DMS114 treated with DMSO at 0.1 percent for 48 hours (cell line): ENCODE measurements at regions not wholly inside any gene's neighbourhood (a gene's known extent, or its start where the extent isn't known, plus 50 kb on each side); places are given as distances from the start of the nearest gene placed in this dataset.
"Not testable (repeated sequence)": the region's sequence is repeated elsewhere in the genome, so short reads cannot be mapped to it uniquely, and the experiment has no call there.

Experiments
- DNase-seq: peaks from one replicate; lab custom pipeline; 2025; ENCODE audit not compliant: unreplicated experiment; lab: John Stamatoyannopoulos, UW

DNA sequence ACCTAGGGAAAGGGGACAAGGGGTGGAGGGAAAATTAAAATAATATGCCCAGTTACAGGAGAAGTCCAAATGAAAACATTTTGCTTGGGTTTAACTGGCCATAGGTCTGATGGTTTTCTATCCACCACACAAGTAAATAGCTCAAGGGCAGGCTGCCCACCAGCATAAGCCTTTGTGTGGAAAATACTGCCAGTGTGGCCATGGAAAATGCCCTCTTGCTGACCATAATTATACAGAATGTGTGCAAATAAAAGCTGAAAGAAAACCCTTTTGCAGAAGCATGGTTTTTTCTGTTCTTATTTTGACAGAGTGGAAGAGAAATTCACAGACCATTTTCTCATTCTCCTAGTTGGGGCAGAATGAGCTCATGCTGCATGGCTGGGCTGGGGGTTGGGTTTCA lies 111.3 kb upstream of the SIX2 start:
- DNase-seq = no peak

GRCh38 chr2:45119855-45120254 lies 110.6 kb upstream of the SIX2 start:
- DNase-seq = no peak

DNA sequence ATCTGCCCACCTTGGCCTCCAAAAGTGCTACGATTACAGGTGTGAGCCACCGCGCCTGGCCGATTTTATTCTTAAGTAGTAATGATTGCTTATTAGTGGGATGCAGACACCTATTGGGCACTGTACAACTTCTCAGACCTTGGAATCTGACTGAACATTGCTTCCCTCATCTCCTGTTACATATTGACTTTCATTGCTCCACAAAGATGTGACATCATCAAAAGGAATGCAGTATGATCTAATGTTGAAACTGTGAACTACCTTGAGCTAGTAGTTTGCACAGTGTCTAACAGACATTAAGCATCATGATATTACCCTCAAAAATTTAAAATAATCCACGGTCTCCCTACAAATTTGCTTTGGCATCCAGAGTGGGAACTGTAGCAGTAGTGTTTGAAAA lies 109.8 kb upstream of the SIX2 start:
- DNase-seq = no peak

DNA sequence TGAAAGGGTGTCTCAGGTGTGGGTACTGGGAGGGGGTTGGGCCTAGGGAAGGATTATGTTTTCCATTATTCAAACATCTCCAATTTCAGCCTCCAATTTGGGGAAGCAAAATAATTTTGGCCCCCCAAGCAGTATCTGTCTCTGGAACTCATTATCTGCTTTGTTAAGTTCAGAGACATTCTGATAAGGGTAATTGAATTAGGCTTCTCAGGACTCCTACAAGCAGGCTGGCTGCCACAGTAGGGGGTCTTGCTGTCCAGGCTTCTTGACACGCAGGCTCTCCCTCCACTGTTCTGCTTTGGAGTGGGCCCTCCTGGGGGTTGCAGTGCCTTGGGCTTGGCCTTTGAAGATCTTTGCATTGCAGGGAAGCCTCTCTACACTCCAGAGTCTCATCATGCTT lies 108.1 kb upstream of the SIX2 start:
- DNase-seq = no peak

GRCh38 chr2:45115181-45115580 lies 105.9 kb upstream of the SIX2 start:
- no peak for DNase-seq

GRCh38 chr2:45114221-45114955 lies 105.1 kb upstream of the SIX2 start:
- no peak for DNase-seq

DNA sequence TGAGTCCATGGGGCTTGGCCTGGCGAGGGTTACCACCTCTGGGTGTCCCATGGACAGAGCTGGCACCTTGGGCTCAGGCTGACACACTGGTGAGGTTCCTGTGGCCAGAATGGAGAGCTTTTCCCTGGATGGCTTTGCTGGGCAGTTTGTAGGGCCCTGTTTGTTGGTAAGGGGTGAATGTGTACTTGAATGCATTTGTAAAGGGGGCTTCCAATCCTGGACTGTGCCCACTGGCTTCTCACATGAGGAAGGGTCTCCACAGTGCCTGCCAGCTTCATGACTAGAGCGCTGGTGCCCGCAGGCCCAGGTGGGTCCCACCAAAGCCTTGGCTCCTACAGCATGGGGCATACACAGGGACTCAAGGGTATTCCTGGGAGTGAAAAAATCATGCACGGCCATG lies 103.5 kb upstream of the SIX2 start:
- no peak for DNase-seq

DNA sequence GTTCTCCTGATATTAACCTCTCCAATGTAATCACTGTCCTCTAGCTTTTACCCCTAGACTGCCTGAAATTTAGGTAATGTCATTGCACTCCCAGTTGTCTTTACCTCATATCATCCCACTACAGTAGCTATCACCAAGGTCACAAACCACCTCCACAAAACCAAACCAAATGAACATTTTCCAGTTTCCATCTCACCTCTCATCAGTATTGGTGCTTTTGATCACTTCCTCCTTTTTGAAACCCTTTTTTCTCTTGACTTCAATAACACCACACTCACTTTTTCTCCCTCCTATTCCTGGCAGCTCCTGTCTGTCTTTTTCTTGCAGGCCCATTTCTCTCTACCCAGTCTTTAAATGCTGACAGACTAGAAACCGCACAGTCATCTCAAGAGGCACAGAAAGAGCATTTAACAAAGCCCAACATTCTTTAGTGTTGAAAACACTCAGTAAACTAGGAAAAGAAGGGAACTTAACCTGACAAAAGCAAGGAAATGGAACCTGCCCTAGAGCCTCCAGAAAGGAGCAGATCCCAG lies 95.9 kb upstream of the SIX2 start:
- no peak for DNase-seq

DNA sequence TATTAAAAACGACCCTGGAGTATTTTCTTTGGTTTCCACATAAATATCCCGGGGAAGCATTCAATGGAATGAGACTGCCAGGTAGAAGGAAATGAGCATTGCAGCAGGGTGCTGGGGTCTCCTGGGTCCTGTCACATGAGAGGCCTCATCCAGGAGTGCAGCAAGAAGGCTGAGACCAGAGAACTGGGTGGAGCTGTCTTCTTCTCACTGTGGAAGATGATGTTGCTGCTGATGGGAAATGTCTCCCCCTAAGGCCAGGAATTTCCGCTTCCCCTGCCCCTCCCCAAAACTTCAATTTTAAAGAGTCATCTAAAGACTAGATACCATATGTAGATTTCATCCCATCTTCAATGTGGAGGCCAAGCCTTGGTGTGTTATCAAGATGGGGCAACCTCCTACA lies 95.2 kb upstream of the SIX2 start:
- DNase-seq = no peak

DNA sequence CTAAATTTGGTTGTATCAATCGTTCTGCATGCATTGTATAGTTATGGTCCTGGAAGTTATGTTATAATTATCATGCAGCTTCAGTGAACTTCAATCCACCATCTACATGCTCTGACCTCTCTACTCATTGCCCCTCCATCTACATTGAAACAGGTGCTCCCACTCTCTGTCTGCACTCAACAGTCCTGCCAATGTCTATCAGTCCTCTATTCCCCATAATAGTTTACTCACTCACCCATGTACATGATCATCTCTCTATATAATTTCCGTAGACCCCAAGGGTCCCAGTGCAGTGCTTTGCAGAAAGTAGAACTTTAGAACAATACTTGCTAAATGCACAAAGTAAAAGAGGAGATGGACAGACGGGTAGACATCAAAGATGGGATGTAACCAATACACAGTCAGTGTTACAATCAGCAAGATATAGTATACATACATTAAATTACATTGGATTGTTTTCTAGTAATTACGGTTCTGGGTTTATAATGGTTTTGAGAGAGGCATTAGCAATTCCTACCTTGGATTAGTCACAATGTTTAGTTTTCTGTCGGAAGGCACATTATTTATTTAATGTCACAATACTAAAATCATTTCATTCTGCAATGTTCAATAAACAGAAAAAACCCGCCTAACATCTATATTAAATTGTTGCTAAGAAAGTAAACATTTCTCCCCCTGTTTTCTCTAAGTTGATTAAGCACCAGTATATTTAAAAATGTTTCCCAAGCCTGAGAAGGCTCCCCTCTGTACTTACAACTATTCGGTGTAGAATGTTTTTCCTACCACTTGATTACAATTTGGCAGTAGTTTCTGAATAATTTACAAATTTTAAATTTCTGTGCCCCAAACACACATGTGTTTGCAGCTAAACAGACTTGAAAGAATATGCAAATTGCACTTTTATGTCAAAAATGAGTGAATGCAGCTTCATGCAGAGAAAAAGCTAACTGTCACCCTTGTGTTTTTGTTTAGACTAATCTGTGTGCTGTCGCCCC lies 94.4 kb upstream of the SIX2 start:
- no peak for DNase-seq

GRCh38 chr2:45102579-45103117 lies 93.4 kb upstream of the SIX2 start:
- no peak for DNase-seq

DNA sequence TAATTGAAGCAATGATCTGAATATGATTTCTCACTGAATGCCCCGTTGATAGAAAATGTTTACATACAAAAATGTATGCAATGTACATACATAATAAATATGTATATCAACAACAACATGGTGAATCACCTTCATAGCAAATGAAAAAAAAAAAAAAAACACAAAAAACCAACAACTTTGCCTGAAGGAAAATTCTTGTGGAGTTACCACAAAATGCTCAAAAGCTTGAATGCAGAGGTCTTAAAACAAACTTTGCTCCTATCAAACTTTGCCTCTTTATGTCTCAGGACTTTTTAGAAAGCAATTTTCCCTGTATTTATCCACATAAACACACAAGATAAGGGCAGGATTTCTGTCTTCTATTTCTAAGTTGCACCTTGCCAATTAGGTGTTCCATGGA lies 92.9 kb upstream of the SIX2 start:
- DNase-seq = no peak

- no peak for DNase-seq
Observed at GRCh38 chr2:45096996-45097395, 87.7 kb upstream of the SIX2 start.

DNA sequence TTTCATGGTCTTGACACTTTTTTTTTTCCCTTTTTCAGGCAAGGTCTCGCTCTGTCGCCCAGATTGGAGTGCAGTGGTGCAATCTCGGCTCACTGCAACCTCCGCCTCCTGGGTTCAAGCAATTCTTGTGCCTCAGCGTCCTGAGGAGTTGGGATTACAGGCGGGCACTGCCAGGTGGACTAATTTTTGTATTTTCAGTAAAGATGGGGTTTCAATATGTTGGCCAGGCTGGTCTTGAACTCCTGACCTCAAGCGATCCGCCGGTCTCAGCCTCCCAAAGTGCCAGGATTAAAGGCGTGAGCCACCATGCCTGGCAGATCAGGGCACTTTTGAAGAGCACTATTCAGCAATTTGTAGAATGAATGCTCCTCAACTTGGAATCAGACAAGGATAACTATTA lies 86.8 kb upstream of the SIX2 start:
- DNase-seq = not testable (repeated sequence)

GRCh38 chr2:45093663-45094062 lies 84.4 kb upstream of the SIX2 start:
- DNase-seq = no peak

GRCh38 chr2:45093181-45093580 lies 83.9 kb upstream of the SIX2 start:
- DNase-seq = no peak

GRCh38 chr2:45089554-45090261 lies 80.5 kb upstream of the SIX2 start:
- no peak for DNase-seq

GRCh38 chr2:45085487-45085886 lies 76.2 kb upstream of the SIX2 start:
- no peak for DNase-seq

DNA sequence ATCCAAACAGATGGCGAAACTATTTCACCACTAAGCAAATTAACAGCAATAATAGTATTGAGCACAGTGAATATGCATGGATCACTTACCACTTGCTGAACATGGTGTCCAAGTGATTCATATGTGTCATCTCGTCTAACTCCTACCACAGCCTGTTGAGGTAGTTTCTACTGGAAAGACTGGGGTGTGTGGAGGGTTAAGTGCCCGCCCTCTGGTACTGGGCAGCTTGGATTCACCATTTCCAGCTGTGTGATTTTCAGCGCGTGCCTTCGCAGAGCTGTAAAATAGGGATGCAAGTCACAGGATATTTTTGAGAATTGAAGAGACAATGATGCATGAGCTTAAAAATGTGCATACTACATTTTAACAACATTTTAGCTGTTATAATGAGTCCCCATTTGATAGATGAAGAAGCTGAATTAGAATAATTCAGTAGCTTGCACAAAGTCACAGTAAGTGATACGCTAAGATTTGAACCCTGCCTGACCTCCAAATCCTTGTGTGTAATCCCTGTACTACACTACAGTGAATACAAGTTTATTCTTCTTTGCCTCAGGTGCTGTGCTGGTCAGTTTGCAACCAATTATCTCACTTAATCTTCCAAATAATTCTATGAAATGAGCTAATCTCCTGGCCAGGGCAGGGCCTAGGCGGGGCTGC lies 75.2 kb upstream of the SIX2 start:
- no peak for DNase-seq

GRCh38 chr2:45083175-45083574 lies 73.9 kb upstream of the SIX2 start:
- no peak for DNase-seq

- no peak for DNase-seq
Observed at GRCh38 chr2:45074713-45075112, 65.5 kb upstream of the SIX2 start.
